ENCODE measurements at regions not wholly inside any gene's neighbourhood (a gene's known extent, or its start where the extent isn't known, plus 50 kb on each side); places are given as distances from the start of the nearest gene placed in this dataset.

GRCh38 chr12:90253136-90253535 lies 544.5 kb upstream of the ATP2B1 start:
- TF ChIP-seq CTCF (IDR thresholded peaks at IDR 0.05) (no peak), POLR2A (IDR thresholded peaks at IDR 0.05) (no peak), POLR2AphosphoS5 (IDR thresholded peaks at IDR 0.05; ENCODE audit: insufficient read depth in 1 of 2, low read depth in 1 of 2) (no peak)

Measured in vagina (tissue), 2 donors.